AG10803 (cell line): ENCODE measurements at regions not wholly inside any gene's neighbourhood (a gene's known extent, or its start where the extent isn't known, plus 50 kb on each side); places are given as distances from the start of the nearest gene placed in this dataset.

Experiments used
- DNase-seq: peaks from one replicate; pipeline ENCODE4 v3.0.0; 2010; ENCODE audit warnings: low read depth
- H3K4me3 ChIP-seq: 2 replicates; pipeline ENCODE4 v1.5.1; 2011; ENCODE audit warnings: mild to moderate bottlenecking, low read length, control low read depth
- CTCF ChIP-seq: conservative IDR thresholded peaks from 2 replicates; pipeline ENCODE4 v1.5.1; 2011; ENCODE audit warnings: mild to moderate bottlenecking, low read length, control low read depth, inconsistent platforms

GRCh38 chr20:22757424-22758183 is 173.2 kb upstream of the FOXA2 start:
- H3K4me3 ChIP-seq = no peak overlapping the region
- no peak for TF ChIP-seq CTCF
- DNase-seq = no peak

GRCh38 chr20:22758815-22759214 is 174.4 kb upstream of the FOXA2 start:
- no peak for DNase-seq
- no peak overlapping the region for H3K4me3 ChIP-seq
- TF ChIP-seq CTCF = no peak

GRCh38 chr20:22762576-22763256 is 178.3 kb upstream of the FOXA2 start:
- no peak for TF ChIP-seq CTCF
- no peak overlapping the region for H3K4me3 ChIP-seq
- no peak for DNase-seq

- TF ChIP-seq CTCF = no peak
- DNase-seq = peak; percentile 18
- no peak overlapping the region for H3K4me3 ChIP-seq
These were observed 179.0 kb upstream of the FOXA2 start for GRCh38 chr20:22763257-22763906.

GRCh38 chr20:22768266-22769178 is 184.2 kb upstream of the FOXA2 start:
- no peak overlapping the region for H3K4me3 ChIP-seq
- no peak for DNase-seq
- no peak for TF ChIP-seq CTCF

GRCh38 chr20:22770241-22770800 is 185.9 kb upstream of the FOXA2 start:
- DNase-seq = no peak
- TF ChIP-seq CTCF = no peak
- H3K4me3 ChIP-seq = no peak overlapping the region
